Gastroesophageal sphincter (tissue), 3 donors: ENCODE measurements at regions not wholly inside any gene's neighbourhood (a gene's known extent, or its start where the extent isn't known, plus 50 kb on each side); places are given as distances from the start of the nearest gene placed in this dataset.

ENCODE experiments used
- POLR2AphosphoS5 ChIP-seq: sonication (generic); formaldehyde crosslinking; IDR thresholded peaks from one replicate; pipeline ENCODE4 v1.6.1; 2017; ENCODE audit warnings: antibody characterized with exemption
- TF ChIP-seq, protein P1 (sequence below), 4 experiments: fragments of 200-600 bp in 2 of 4; fragments of 450-650 bp in 2 of 4; sonication (generic) in 1 of 4; IDR thresholded peaks; one replicate each; pipeline ENCODE4 v1.5.1; 2017 to 2019; ENCODE audit warnings: antibody characterized with exemption in 4 of 4, mild to moderate bottlenecking in 2 of 4, moderate library complexity in 2 of 4

DNA sequence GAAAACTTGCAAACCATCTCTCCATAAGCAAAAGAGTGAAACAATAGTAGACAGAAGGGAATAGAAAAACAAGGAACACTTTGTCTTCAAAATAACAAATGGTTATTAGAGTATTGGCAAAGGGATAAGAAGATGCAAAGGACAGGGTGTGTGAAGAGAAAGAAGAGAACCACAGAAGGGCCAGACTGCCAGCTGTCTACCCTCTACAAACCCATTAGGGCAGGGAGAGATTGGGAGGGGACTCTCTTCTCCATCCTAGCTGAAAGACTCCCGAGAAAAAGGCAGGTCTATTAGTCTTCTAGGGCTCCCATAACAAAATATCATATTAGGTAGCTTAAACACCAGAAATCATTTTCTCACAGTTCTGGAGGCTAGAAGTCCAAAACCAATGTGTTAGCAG, 292.8 kb downstream of the PTBP2 start:
- TF ChIP-seq, protein P1, sequence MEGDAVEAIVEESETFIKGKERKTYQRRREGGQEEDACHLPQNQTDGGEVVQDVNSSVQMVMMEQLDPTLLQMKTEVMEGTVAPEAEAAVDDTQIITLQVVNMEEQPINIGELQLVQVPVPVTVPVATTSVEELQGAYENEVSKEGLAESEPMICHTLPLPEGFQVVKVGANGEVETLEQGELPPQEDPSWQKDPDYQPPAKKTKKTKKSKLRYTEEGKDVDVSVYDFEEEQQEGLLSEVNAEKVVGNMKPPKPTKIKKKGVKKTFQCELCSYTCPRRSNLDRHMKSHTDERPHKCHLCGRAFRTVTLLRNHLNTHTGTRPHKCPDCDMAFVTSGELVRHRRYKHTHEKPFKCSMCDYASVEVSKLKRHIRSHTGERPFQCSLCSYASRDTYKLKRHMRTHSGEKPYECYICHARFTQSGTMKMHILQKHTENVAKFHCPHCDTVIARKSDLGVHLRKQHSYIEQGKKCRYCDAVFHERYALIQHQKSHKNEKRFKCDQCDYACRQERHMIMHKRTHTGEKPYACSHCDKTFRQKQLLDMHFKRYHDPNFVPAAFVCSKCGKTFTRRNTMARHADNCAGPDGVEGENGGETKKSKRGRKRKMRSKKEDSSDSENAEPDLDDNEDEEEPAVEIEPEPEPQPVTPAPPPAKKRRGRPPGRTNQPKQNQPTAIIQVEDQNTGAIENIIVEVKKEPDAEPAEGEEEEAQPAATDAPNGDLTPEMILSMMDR (IDR thresholded peaks at IDR 0.05): no peak
- TF ChIP-seq POLR2AphosphoS5: no peak
